Hepatic stellate cell (primary cell): ENCODE measurements at regions not wholly inside any gene's neighbourhood (a gene's known extent, or its start where the extent isn't known, plus 50 kb on each side); places are given as distances from the start of the nearest gene placed in this dataset.
"Not testable (repeated sequence)": the region's sequence is repeated elsewhere in the genome, so short reads cannot be mapped to it uniquely, and the experiment has no call there.

Experiments
- DNase-seq: peaks from one replicate; pipeline ENCODE4 v3.0.0; 2011; ENCODE audit warnings: low spot score

DNA sequence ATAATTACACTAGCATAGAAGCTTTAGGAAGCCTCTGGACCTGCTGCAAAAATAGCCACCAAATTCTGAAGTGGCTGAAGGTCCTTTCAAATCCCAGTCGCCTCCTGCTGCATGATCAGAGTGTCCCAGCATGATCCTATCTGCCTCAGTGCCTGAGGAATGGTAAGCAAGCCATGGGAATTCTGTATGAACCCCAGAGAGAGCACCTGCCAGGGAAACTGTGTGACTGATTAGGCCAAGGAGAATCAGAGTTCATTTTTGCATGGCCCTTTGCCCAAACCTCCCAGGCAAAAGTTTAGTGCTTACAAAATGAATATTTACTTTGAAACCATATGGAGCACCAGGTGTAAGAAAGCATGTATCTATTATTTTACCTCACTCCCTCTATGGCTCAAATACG is 221.4 kb downstream of the ARL4C start:
- no peak for DNase-seq

DNA sequence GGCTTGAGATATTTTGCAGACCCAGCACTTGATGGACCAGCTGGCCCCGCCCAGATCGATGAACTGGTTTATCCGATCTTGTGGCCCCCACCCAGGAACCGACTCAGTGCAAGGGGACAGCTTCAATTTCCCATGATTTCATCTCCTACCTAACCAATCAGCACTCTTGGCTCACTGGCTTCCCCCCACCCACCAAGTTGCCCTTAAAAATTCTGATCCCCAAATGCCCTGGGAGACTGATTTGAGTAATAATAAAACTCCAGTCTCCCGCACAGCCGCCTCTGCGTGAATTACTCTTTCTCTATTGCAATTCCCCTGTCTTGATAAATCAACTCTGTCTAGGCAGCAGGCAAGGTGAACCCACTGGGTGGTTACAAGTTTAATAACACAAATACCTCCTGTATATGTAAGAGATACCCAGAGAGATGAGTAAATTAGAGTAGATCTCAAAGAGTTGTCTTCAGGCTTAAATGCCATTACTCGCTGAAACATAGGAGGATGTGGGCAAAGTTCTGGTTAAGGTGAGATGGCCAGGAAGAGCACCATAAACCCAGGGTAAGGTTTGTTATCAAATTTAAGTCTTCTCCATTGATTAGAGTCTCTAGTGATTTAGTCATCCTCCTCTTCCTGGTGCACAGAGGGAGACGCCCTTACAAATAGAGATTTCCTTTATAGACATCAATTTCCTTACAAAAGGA is 222.8 kb downstream of the ARL4C start:
- DNase-seq: no peak

DNA sequence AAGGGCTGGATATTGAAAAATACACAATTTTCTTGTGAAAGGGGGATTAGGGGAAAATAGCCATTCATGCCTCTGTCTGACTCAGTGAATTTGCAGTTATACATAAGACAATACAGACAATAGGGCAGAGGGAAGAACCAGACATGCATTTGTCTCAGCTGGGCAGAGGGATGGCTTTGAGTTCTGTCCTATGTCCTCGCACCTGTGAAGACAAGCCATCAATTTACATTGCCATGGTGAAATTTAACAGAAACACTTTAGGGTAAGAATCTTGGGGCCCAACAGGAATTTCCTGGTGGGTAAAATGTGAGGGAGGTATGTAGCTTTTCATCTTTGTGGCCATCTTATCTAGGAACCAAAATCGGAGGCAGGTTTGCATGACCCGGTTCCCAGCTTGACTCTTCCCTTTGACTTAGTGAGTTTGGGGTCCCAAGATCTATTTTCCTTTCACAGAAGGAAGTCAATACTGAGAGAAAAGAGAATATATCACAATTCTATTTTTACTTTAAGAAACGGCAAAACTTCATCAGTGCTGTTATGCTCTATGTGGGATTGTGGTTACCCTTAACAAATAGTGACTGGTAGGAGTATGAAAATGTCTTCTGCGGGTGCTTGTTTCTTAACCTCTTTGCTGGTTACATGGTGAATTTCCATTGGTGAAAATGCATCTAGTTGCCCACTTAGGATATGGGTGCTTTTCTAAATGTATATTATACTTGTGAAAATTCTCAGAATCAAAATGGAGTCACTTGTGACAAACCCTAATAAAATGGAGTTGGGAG is 221.8 kb downstream of the SPP2 start:
- no peak for DNase-seq

DNA sequence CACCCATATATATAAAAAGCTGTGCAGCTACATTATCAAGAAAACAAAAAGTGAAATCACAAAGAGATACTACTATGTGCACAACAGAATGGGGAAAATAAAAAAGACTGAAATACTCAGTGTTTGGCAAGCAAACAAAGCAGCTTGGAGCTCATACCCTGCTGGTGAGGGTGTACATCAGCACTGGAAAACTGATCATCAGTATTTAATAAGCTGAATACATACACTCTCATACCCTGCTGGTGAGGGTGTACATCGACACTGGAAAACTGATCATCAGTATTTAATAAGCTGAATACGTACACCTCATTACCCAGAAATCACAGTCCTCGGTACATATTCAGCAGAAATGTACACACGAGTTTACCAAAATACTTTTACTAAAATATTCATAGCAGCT is 220.8 kb downstream of the SPP2 start:
- DNase-seq: no peak

DNA sequence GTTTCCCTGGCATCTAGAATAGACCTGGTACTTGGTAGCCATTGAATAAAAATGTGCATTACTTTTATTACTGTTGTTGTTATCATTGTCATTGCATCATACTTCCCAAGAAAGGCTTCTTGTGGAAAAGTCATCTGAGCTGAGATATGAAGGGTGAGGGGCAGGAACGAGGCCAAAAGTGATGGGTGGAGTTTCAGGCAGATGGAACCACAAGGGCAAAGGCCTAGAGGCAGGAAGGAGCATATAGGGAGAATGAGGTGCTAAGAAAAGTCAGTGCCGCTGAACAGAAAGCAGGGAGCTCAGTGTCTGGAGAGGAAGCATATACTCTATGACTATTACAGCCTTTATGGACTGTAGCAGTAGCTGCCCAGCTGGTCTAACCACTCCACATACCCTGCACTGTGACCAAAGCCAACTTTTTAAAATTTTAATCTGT is 219.3 kb downstream of the SPP2 start:
- peak; percentile 27 for DNase-seq

DNA sequence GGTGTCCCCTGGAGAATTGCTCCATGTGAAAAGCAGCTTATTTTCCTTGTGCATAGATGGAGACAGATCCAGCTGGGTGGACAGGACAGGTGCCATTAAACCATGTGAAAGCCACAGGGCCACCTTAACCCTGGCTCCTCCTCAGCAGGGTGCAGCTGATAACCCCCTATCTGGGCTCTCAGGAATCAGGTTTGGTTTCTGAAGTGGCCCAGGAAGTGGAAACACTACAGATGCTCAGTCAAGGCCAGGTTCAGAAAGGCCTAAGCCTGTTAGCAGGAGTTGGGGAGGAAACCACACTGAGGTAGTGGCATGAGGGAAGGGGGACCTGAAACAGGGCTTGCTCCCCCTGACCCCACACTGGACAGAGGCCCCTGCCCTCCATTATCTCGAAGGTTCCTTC is 217.0 kb downstream of the SPP2 start:
- no peak for DNase-seq

DNA sequence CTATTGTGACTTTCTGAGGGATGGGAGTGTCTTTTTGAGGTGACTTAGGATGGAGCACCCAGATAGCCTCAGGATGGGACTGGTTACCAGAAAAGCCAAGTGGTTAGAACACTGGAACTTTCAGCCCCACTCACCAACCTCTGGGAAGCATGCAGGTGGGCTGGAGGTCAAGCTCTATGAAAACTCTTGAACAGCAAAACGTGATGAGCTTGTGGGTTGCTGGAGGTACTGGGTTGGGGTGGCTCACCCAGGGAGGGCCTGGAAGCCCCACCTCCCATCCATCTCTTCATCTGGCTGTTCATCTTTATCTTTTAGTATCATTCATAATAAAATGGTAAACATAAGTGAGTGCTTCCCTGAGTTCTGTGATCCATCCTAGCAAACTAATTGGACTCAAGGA is 216.4 kb downstream of the SPP2 start:
- no peak for DNase-seq

DNA sequence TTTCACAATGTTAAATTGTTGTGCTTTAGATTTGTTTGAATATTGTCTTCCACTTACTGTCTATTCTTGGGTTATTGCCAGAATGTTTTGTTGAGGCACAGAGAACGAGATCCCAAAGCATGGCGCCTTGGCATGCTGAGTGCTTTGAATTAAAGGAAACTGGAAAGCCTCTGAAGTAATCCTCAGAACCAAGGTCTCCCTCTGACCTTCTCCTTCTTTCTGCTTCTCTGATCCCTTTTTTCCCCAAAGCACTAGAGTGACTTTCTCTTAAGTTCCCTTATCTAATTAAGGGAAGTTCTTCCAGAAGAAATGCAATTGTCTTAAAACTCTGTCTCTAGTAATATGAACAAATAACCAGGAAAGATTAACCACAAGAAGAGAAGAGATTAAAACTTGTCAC is 214.7 kb downstream of the SPP2 start:
- DNase-seq: no peak

DNA sequence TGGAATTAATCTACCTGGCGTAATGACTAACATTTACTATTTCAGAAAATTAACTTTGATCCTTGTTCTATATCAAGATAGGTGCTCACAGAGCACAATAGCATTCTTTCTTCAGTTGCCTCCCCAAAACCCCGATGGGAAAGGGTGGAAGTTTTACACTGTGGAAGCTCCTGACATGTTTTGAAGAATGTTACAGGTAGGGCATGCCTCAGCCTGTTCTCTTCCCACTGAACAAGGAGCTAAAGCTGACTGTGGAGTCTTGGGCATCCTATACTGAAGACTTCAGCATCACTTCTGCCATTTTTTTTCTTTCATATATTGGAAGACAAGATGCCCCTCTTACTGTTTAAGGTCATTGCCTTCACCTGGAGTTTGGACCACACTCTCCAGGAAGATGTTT is 211.2 kb downstream of the SPP2 start:
- DNase-seq: no peak

DNA sequence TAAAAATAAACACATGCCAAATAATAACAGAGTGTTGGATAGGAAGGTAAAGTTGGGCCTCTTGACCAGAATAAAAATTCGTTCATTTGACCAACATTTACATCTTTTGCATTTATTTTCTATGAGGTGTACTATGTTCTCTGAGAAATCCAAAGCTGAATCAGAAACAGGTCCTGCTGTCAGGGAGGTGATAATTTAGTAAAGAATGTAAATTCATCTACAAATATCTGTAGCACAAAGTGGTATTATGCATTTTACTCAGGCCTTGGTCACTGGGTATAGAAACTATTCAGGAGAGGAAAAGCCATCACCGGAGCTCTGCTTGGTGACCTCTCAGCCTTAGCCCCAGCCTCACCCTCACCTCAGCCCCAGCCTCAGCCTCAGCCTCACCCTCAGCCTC is 208.9 kb downstream of the SPP2 start:
- no peak for DNase-seq

DNA sequence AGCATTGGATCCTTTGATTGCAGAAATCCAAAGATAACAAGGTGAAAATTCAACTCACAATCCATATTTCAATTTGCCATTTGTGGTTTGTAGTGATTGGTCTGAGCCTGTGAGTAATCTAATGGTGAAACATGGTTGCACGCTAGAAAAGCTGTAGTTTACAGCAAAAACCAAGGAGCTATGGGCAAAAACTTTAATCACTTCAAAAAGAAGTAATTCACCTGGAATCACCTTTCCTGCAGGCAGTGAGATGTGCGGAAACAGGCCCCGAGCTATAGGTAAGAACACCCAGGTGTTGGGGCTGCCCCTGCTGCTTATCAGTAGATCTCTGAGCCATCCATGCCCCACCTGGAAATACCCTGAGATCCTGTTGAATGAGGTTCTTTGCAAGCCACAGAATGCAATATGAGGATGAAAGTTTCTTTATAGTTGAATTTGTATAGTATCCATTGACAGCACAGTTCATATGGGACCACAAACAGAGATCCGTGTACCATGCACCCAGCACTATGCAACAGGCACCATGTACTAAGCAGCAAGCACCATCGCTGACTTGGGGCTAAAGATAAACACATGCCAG is 208.2 kb downstream of the SPP2 start:
- DNase-seq: peak; percentile 65

DNA sequence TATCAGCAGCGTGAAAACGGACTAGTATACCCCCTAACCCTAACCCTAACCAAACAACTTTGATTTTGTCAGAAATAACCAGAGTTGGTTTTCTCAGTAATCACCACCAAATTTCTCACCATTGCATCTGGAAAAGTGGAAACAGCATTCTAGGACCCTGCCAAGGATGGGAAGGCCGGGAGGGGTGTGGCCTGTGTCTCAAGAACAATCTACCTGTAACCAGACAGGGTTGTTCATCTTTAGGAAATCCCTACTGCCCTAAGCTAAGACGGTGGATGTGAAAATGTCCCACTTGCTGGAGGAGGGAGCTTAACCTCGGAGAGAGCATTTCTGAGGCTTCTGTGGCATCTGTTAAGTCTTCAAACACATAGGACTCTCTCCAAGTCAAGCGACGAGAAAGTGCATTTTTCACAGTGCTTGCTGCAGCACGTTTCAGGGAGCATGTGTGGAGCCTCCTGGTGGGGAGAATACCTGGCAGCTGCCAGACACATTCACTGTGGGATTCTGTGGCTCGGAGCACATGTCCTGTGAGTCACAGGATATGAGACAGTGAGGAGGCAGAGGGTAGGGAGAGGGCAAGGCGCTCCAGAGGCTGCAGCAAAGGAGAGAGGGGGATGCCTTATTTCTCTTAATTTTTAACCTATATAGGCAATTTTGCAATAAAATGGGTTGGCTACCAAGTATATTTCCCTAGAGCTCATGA is 207.5 kb downstream of the SPP2 start:
- DNase-seq: peak; percentile 91

DNA sequence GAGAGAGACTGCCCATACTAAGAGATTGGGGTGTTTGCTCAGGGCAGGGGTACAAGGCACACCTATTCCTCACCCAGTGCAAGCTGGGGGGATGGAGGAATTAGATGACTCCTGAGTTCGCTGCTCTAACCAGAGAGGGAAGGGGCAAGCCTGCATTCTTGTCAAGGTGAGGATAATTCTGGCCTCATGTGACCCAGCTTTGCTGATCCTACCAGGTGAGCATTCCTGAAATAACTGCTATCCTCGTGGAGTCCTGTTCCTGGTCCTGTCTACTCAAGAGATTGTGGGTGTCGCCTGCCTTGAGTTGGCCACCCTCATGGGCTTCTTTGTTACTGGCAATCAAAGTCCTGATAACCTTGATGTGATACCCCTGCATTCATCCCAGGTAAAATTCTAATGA is 206.0 kb downstream of the SPP2 start:
- DNase-seq: no peak

DNA sequence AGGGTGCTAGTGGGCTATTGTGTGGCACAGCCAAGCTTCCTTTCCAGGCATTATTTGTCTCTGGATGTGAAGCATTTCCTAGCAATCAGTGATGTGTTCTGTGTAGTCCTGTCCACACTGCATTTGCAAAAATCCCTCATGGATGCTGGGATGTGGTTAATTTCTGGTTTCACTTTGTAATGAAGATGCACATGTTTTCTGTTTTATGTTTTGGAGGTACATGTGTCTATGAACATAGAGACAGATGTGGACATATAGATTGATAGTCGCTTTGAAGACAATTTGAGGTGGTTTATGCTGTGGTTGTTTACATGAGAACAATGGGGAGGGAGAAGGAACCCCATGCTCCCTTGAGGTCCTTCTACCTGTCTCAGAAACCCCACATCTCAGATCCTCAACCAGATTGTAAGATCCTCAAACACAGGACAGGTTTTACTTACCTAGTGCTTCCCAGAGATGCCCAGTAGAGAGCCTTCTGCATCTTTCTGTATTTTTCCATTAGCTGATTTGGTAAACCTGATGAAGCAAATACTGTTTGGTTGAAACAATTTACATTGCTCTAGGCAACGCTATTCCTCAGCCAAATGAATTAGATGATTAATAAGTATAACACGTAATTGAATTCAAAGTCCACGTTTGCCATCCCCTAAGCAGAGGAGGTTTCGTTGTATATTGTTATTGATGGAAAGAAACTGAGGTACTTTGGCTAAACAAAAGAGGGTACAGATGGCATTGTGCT is 204.4 kb downstream of the SPP2 start:
- no peak for DNase-seq

DNA sequence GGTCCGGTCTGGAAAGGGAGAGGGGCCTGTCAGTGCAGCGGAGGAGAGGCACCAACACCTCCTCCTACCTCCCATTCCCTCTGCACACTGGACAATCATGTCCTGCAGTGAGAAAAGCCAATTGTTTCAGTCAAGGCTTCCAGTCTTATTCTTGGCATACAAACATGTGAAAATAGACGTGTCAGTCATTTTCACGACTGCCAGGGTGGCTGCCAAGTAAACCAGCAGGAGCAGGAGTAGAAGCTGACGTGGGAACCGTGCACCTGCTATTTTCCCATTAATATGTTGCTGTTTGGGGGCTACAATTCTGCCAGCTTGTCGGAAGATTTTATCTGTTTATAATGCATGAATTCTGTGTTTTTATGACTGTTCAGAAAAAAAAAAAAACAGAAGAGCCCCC is 202.3 kb downstream of the SPP2 start:
- no peak for DNase-seq

DNA sequence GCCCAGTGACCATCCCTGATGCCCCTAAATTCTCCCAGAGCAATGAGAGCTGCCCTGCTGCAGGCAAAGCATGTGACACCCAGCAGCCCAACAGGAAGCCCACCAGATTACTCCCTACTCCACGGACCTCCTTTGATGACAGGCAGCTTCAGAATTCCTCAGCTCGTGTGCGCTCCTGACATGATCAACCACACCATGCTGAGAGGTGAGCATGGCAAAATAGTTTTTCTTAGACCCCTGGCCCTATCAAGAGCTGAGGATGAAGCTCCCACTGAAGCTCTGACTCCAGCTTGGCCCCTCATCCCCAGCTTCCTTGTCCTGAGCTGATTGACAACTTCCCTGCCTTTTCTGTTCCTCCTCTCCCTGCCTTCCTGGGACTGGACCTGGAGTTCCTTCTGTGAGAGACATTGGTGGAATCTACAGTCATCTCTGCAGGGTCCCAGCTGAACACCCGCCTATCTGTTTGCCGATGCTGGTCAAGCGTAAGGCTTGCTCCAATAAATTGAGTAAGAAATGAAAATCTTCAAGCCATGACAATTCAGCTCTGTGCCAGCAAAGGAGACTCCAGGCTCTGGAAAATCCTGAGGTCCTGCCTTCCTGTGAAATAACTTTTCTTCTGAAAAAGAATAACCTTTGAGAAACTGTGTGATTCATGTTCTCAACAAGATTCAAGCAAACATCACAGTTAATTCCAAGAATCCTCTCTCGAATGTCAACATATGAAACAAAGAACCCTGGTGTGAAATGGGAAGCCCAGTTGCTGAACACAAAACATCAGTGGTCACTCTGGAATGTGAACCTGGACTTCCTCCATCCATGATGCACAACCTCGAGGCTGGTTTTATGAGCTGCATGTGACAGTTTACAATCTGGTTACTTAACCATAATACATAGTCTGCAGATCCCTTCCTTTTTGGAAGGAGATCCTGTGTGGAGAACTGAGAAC is 201.1 kb downstream of the SPP2 start:
- DNase-seq: peak; percentile 69

DNA sequence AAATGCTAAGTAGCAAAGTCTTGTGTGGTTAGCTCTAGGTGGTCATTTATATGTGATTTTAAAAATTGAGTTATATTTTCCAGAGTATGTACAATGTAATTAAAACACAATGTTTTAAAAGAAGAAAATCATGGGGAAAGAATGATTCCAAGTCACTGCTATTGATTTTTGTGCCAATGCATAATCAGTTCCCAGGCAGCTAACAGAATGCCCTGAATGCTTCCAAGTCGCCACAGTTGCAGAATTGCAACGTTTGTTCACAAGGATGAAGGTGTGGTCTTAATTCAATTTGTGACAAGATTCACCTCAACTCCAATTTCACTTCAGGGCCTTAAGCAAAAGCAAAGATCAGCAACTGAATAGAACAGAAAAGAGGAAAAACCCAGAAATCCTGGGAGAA is 200.4 kb downstream of the SPP2 start:
- no peak for DNase-seq

DNA sequence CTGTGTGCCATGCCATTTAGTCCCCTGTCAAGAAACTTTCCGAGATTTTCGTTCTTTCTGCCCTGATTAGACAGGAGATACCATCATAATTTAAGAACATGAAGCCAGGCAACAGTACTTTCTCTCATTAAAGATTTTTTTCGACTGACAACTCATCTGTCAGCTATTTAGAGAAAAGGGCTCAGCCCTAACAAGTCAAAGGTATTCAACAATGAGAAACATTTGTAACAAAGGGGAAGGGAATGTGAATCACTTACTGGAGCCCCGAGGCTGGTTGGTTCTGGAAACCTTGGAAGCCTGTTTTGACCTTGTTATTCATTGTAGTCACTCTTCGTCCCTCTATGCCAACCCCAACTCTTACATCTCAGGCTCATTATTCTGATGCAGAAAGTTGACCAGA is 199.4 kb downstream of the SPP2 start:
- peak; percentile 22 for DNase-seq

DNA sequence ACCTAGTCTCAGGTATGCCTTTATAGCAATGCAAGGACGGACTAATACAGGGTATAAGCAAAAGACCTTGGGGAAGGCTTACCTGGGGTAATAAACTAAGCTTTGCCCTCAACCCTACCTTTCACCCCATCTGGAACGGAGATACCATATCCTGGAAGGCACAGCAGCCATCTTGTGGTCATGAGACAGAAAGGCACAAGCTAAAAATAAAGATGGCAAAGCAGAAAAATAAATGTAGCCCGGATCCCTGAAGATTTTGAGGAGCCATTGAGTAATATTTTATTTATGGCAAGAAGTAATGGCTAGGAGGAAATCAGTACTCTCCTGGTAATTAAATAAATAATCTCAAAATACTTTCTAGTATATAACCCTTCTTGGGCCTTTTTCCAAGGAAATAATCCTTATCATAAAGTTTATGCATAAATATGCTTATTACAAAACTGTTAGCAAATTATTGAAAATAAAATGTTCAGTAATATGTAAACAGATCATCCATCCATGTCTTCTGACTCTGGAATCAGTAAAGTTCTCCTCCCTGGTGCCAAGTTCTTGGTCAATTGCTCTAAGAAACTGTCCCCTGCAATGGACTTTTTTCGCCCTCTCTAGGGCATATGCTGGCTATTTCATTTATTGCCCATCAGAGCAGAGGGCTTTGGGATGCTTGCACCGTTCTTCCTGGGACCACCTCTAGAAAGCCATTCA is 198.7 kb downstream of the SPP2 start:
- DNase-seq: peak; percentile 12

DNA sequence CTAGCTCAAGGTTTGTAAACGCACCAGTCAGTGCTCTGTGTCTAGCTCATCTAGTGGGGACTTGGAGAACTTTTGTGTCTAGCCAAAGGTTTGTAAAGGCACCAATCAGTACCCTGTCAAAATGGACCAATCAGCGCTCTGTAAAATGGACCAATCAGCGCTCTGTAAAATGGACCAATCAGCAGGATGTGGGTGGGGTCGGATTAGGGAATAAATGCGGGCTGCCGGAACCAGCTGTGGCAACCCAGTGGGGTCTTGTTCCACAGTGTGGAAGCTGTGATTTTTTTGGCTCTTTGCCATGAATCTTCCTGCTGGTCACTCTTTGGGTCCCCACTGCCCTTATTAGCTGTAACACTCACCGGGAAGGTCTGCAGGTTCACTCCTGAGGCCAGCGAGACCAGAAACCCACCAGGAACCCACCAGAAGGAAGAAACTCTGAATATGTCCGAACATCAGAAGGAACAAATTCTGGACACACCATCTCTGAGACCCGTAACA is 197.8 kb downstream of the SPP2 start:
- DNase-seq: not testable (repeated sequence)
